ENCODE measurements at regions not wholly inside any gene's neighbourhood (a gene's known extent, or its start where the extent isn't known, plus 50 kb on each side); places are given as distances from the start of the nearest gene placed in this dataset.

- no peak for DNase-seq (ENCODE audit: low read depth, low spot score)
Measured at GRCh38 chr5:125491986-125492492, 745.6 kb upstream of the ZNF608 start.

DNA sequence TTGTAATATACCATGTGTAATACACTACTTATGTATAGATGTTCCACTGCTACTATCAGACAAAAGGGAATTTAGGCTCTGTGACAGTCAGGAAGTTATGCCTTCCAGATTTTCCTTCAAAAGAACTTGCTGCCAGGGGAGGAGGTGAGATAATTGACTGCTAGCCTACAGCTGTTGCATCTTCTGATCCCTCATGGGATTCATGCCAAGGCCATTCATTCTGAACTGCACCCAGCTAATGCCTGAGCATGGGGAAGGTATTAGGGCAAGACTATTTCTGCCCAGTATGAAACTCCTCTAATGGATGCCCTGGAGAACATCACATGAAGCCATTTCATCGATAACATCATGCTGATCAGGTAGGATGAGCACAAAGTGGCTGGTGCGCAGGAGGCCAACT is 746.5 kb upstream of the ZNF608 start:
- no peak for DNase-seq (ENCODE audit: low read depth, low spot score)

GRCh38 chr5:125496393-125496792 is 750.0 kb upstream of the ZNF608 start:
- no peak for DNase-seq (ENCODE audit: low read depth, low spot score)

DNA sequence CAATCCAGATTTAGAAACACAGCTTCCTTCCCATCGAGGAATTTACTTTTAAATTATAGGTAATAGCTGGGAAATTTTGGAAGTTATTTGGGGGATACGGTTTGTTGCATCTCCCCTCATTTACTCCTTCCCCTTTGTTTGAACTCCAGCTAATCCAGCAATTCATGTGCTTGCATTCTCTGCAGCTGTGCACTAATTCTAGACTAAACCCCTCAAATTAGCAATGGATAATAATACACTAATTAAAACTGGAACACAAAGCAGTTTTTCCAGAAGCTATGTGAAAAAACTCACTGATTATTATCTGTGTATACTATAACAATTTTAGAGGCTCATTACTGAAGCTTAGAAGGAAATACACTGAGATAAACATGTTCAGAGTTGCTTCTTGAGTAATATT is 751.2 kb upstream of the ZNF608 start:
- no peak for DNase-seq (ENCODE audit: low read depth, low spot score)

DNA sequence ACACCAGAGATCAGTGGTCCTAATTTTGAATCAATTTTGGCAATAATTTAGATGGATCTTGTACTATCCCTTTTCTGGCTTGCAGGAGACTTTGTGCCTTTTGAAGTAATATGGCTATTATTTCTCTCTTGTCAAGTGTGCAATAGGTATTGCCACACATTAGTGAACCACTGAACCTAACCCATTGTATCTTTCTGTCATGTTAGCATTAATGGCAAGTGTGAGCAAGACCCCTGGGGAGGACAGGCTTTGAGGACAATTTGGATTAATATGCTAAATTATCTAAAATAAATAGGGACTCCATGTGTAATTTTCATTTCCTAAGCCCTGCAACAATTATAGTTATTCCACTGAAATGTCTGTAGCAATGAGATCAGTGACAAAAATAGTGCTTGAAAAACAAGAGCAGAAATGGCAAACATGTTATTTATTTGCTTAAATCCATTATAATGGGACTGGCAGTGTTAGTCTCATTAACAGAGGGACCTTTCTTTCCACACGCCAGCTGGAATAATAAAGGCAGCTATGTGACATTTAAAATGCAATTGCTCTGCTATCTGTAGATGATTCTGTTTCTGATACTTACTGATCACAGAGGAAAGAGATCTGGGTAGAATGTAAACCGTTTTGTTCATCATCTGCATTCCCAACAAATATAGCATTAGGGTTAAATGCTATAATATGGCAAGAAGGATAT is 753.3 kb upstream of the ZNF608 start:
- DNase-seq (ENCODE audit: low read depth, low spot score) = no peak

GRCh38 chr5:125501396-125501795 is 755.0 kb upstream of the ZNF608 start:
- peak; percentile 51 for DNase-seq (ENCODE audit: low read depth, low spot score)

- no peak for DNase-seq (ENCODE audit: low read depth, low spot score)
Measured at GRCh38 chr5:125503946-125504345, 757.5 kb upstream of the ZNF608 start.

- DNase-seq (ENCODE audit: low read depth, low spot score) = no peak
Measured at GRCh38 chr5:125505115-125505514, 758.7 kb upstream of the ZNF608 start.

DNA sequence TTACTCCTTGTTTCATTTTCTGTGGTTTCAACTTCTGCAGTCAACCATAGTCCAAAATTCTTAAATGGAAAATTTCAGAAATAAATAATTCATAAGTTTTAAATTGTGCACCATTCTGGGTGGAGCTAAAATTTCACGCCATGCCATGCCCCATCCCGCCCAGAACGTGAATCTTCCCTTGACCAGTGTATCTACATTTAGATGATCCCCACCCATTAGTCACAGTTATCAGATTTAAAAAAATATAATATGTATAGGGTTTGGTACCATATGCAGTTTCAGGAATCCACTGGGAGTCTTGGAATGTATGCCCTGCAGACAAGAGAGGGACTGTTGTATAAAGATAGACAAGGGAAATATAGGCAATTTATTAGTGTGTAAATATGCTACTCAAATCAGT is 759.7 kb upstream of the ZNF608 start:
- no peak for DNase-seq (ENCODE audit: low read depth, low spot score)

DNA sequence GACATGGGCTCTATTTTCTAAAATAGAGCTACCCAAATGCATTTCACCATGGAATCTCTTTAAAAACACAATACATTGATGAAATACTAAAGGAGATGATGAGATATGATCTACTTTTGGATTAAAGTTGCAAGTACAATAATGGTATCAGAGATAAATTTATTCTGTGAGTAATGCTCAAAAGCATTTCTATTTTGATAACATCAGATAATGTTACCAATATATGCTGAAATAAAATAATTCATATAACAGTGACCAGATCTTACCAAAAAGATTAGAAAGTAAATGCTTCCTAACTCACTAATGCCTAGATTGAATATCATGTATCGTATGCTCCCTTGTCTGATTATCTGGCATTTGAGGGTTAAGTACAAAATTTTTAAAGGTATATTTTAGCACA is 761.8 kb upstream of the ZNF608 start:
- no peak for DNase-seq (ENCODE audit: low read depth, low spot score)

DNA sequence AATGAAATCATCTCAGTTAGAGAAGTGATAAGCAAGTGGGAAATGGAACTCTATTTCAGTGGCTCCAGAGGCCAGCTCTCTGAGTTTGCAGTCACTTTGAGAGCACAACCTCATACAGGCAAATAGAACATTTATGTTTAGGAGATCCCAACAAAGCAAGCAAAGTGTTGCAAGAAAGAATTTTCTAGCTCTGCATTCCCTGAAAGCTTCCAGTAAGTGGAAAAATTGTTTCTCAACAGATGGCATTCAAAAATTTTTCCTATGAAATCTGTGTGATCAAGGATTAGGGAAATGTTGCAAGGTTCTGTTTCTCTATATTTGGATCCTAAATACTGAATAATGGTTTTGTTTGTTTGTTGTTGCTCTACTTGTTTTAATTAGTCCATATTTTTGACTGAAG is 764.2 kb upstream of the ZNF608 start:
- DNase-seq (ENCODE audit: low read depth, low spot score) = no peak

DNA sequence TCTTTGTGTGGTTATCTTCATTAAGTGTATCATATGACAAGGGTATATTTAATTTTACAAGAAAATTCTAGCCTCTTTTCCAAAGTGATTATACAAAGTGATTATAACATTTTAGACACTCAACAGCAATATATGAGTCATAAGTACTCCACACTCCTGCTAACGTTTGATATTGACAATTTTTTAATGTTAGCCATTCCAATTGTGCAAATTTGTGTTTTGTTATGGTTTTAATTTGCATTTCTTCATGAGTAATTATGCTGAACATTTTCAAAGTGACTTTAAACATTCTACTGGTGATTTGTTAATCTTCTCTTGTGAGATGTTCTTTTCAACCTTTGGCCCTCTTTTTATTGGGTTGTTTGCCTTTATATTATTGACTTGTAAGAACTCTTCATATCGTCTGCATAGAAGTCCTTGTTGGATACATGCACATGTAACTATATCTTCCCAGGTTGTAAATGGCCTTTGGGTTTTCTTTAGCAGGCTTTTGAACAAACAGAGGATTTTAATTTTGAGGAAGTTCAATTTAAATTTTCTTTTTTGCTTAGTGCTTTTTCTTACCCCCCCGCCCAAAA is 771.6 kb upstream of the ZNF608 start:
- DNase-seq (ENCODE audit: low read depth, low spot score) = no peak

DNA sequence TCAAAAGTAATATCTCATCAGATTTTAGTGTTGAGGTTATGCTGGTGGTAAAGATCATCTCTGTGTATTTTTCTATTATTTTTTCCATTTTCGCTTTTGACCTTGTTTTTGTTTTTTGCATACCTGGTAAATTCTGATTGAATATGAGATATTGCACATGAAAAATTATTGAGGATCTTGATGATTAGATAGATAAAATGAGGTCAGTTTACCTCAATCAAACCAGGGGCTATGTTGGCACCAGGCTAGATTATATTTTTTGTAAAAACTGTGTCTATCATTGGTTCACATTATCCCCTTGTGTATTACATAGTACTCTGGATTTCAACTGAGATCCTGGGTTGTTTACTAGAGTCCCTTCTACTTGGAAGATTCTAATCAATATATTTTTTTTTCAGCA is 774.9 kb upstream of the ZNF608 start:
- DNase-seq (ENCODE audit: low read depth, low spot score) = no peak

DNA sequence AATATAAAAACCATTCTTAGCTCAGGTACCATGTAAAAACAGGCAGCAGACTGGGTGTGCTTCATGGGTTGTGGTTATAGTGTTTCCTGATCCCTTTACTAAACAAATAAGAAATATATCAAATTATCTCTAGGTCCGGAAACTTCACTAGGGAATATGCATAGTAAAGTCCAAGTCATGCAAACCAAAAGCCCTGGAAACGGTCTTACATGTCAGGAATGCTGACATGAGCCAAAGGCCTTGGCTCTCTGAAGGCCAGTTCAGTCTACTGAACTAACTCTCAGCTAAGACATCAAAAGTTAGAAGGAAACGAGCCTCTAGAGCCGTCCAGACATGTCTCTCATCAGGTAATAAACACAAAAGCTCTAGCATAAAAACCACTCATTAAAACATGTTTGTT is 778.9 kb upstream of the ZNF608 start:
- DNase-seq (ENCODE audit: low read depth, low spot score) = peak; percentile 51

DNA sequence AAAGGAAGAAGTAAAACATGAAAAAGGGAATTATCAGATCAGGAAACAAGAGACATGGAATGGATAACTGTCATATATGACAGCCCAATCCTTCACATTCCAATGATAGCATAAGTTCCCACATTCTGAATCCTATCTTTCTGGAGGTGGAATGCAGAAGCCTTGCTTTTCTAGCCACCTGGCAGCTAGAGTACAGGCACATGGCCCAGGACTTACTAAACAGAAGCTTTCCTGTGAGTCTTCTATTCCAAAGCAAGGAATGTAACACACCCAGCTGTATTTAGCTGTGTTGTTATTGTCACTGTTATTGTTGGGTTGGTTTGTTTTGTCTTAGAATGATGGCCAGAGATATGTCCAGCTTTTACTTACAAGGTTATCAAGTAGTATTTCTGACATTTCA is 780.5 kb upstream of the ZNF608 start:
- DNase-seq (ENCODE audit: low read depth, low spot score) = peak; percentile 51

DNA sequence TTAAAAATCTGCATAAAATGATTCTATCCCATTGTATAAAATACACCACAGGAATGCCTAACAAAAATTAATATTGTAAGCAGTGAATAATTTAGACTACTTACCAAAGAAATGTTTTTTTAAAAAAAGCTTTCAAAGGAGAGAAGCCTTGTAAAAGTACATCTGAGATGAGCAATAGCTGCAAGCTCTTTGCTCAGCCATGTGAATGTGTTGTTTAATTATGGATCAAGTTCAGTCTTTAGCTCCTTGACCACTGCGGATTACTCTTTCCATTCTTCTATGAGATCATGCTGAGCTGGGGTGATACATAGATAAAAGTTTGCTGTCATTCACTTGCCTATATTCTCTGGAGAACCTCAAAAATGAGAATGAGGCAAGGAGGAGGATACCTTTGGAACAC is 782.4 kb upstream of the ZNF608 start:
- no peak for DNase-seq (ENCODE audit: low read depth, low spot score)

GRCh38 chr5:125530833-125531615 is 784.6 kb upstream of the ZNF608 start:
- no peak for DNase-seq (ENCODE audit: low read depth, low spot score)

- DNase-seq (ENCODE audit: low read depth, low spot score) = no peak
Measured at GRCh38 chr5:125536095-125536494, 789.7 kb upstream of the ZNF608 start.

DNA sequence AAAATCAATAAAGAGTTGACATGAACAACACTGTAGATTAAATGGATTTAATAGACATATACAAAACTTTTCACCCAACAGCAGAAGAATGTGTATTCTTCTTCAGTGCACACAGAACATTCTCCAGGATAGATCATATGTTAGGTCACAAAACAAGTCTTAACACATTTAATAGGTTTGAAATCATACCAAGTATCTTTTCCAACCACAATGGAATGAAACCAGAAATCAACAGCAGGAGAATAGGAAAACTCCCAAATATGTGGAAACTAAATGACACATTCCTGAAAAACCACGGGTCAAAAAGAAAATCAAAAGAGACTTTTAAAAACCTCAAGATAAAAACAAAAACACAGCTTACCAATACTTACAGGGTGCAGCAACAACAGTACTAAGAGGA is 790.1 kb upstream of the ZNF608 start:
- DNase-seq (ENCODE audit: low read depth, low spot score) = peak; percentile 79

- no peak for DNase-seq (ENCODE audit: low read depth, low spot score)
Measured at GRCh38 chr5:125537661-125538060, 791.2 kb upstream of the ZNF608 start.

- no peak for DNase-seq (ENCODE audit: low read depth, low spot score)
Measured at GRCh38 chr5:125538469-125538868, 792.0 kb upstream of the ZNF608 start.

- no peak for DNase-seq (ENCODE audit: low read depth, low spot score)
Measured at GRCh38 chr5:125541085-125541484, 794.6 kb upstream of the ZNF608 start.
